H1 (cell line): ENCODE measurements at regions not wholly inside any gene's neighbourhood (a gene's known extent, or its start where the extent isn't known, plus 50 kb on each side); places are given as distances from the start of the nearest gene placed in this dataset.

Experiments
- CTCF ChIA-PET: fragments of 300-600 bp; sonication (Branson Sonifier 250); formaldehyde crosslinking; loops from one replicate; lab custom pipeline; 2021; ENCODE audit not compliant: partially characterized antibody; lab: Charles Lee
- POLR2A ChIA-PET: fragments of 300-600 bp; sonication (Branson Sonifier 250); formaldehyde crosslinking; loops from one replicate; lab custom pipeline; 2021; ENCODE audit warnings: inconsistent platforms; ENCODE audit not compliant: partially characterized antibody; lab: Charles Lee
- DNase-seq, 2 experiments: peaks; one replicate each; pipeline versions ENCODE4 v3.0.0 to v3.0.0-alpha.2; 2010 to 2022; ENCODE audit warnings: low spot score in 2 of 2, low read depth in 1 of 2, mixed read lengths in 1 of 2
- FAIRE-seq: peaks from 2 replicates; lab custom pipeline; 2011; peaks lifted over from hg19 to GRCh38; lab: Jason Lieb, UNC
- H2AFZ ChIP-seq: 2 replicates; pipeline ENCODE4 v1.8.1; 2012; ENCODE audit warnings: low read length, inconsistent platforms
- H2AK5ac ChIP-seq: 2 replicates; pipeline ENCODE4 v1.6.1; 2013; ENCODE audit warnings: low read depth, low read length
- H2BK120ac ChIP-seq: replicated peaks from 2 replicates; pipeline ENCODE3; 2013; ENCODE audit warnings: low read depth, low read length, inconsistent platforms
- H2BK12ac ChIP-seq: 2 replicates; pipeline ENCODE4 v1.6.1; 2013; ENCODE audit warnings: low read depth, low read length
- H2BK15ac ChIP-seq: 2 replicates; pipeline ENCODE4 v1.6.1; 2013; ENCODE audit warnings: low read length
- H2BK20ac ChIP-seq: 2 replicates; pipeline ENCODE4 v1.6.1; 2013; ENCODE audit warnings: low read length
- H2BK5ac ChIP-seq: 2 replicates; pipeline ENCODE4 v1.6.1; 2013; ENCODE audit warnings: low read depth, low read length
- H3K14ac ChIP-seq: 2 replicates; pipeline ENCODE4 v1.6.1; 2013; ENCODE audit warnings: inconsistent platforms; ENCODE audit not compliant: insufficient read length
- H3K18ac ChIP-seq: 2 replicates; pipeline ENCODE4 v1.6.1; 2013; ENCODE audit warnings: low read length; ENCODE audit errors: extremely low read depth
- H3K23ac ChIP-seq: 2 replicates; pipeline ENCODE4 v1.6.1; 2013; ENCODE audit warnings: inconsistent platforms; ENCODE audit not compliant: insufficient read length
- H3K23me2 ChIP-seq: 2 replicates; pipeline ENCODE4 v1.6.1; 2013; ENCODE audit warnings: low read depth, low read length
- H3K27ac ChIP-seq: 2 replicates; pipeline ENCODE4 v1.6.1; 2011; ENCODE audit warnings: low read depth, low read length, inconsistent platforms
- H3K27me3 ChIP-seq, 4 experiments: replicated peaks in 1 of 4; 1 replicate in 1 of 4; 2 replicates in 3 of 4; pipeline versions ENCODE4 v1.6.1 to v1.8.1; 2011 to 2013; ENCODE audit warnings: low read length in 3 of 4, mild to moderate bottlenecking in 3 of 4, inconsistent platforms in 2 of 4, mixed read lengths in 2 of 4, moderate library complexity in 1 of 4; ENCODE audit not compliant: control insufficient read depth in 3 of 4, insufficient read depth in 3 of 4; ENCODE audit errors: extremely low read depth in 1 of 4
- H3K36me3 ChIP-seq, 4 experiments: 2 replicates each; pipeline versions ENCODE4 v1.6.1 to v1.8.1; 2011 to 2013; ENCODE audit warnings: mild to moderate bottlenecking in 4 of 4, low read length in 3 of 4, moderate library complexity in 2 of 4, control low read depth in 1 of 4, inconsistent platforms in 1 of 4; ENCODE audit not compliant: insufficient read depth in 4 of 4, control insufficient read depth in 2 of 4
- H3K4ac ChIP-seq: replicated peaks from 2 replicates; pipeline ENCODE3; 2013; ENCODE audit warnings: low read length, low read depth, mixed read lengths, inconsistent platforms; ENCODE audit not compliant: insufficient read length
- H3K4me1 ChIP-seq, 4 experiments: replicated peaks in 1 of 4; 1 replicate in 1 of 4; 2 replicates in 3 of 4; pipeline versions ENCODE4 v1.6.1 to v1.8.1; 2011 to 2013; ENCODE audit warnings: low read length in 3 of 4, inconsistent platforms in 2 of 4, mixed read lengths in 1 of 4; ENCODE audit not compliant: insufficient read depth in 4 of 4, control insufficient read depth in 3 of 4
- H3K4me2 ChIP-seq, 2 experiments: 2 replicates each; pipeline versions ENCODE4 v1.6.1 to v1.8.1; 2011 to 2013; ENCODE audit warnings: low read depth in 2 of 2, low read length in 2 of 2, control low read depth in 1 of 2, inconsistent platforms in 1 of 2, mild to moderate bottlenecking in 1 of 2; ENCODE audit not compliant: insufficient read depth in 1 of 2
- H3K4me3 ChIP-seq, 4 experiments: fragments of 200-600, 300-600 bp in 1 of 4; sonication (generic), shearing (Covaris generic), sonication (Bioruptor Twin) in 1 of 4; 2 replicates each; pipeline versions ENCODE4 v1.5.1 to v1.8.1; 2011 to 2016; ENCODE audit warnings: low read length in 4 of 4, low read depth in 3 of 4, control low read depth in 2 of 4, inconsistent platforms in 2 of 4, mild to moderate bottlenecking in 2 of 4, mixed read lengths in 1 of 4, moderate library complexity in 1 of 4; ENCODE audit not compliant: insufficient read depth in 2 of 4; ENCODE audit errors: extremely low read depth in 1 of 4
- H3K56ac ChIP-seq: replicated peaks from 2 replicates; pipeline ENCODE3; 2013; ENCODE audit warnings: low read depth, mild to moderate bottlenecking, mixed read lengths, low read length, inconsistent platforms; ENCODE audit not compliant: insufficient read length
- H3K79me1 ChIP-seq: 2 replicates; pipeline ENCODE4 v1.6.1; 2013; ENCODE audit warnings: low read depth, low read length, control low read depth
- H3K79me2 ChIP-seq, 2 experiments: 2 replicates each; pipeline versions ENCODE4 v1.6.1 to v1.8.1; 2012 to 2013; ENCODE audit warnings: low read length in 2 of 2, mild to moderate bottlenecking in 2 of 2, inconsistent platforms in 1 of 2; ENCODE audit not compliant: insufficient read depth in 2 of 2, control insufficient read depth in 1 of 2
- H3K9ac ChIP-seq, 4 experiments: replicated peaks in 1 of 4; 1 replicate in 1 of 4; 2 replicates in 3 of 4; pipeline versions ENCODE4 v1.6.1 to v1.8.1; 2011 to 2013; ENCODE audit warnings: low read depth in 3 of 4, low read length in 3 of 4, control low read depth in 2 of 4, mild to moderate bottlenecking in 2 of 4, moderate library complexity in 2 of 4, inconsistent platforms in 1 of 4; ENCODE audit errors: extremely low read depth in 1 of 4
- H3K9me3 ChIP-seq, 2 experiments: 2 replicates each; pipeline versions ENCODE4 v1.6.1 to v1.8.1; 2012 to 2013; ENCODE audit warnings: mild to moderate bottlenecking in 2 of 2, moderate library complexity in 2 of 2, control low read depth in 1 of 2, inconsistent platforms in 1 of 2, low read depth in 1 of 2, low read length in 1 of 2, mixed read lengths in 1 of 2; ENCODE audit not compliant: insufficient read depth in 2 of 2
- H4K20me1 ChIP-seq, 2 experiments: replicated peaks in 1 of 2; 2 replicates each; pipeline versions ENCODE3 to v1.8.1; 2011 to 2013; ENCODE audit warnings: inconsistent platforms in 2 of 2, low read length in 2 of 2, mild to moderate bottlenecking in 1 of 2; ENCODE audit not compliant: insufficient read depth in 2 of 2, control insufficient read depth in 1 of 2
- H4K5ac ChIP-seq: 2 replicates; pipeline ENCODE4 v1.6.1; 2013; ENCODE audit warnings: low read length, low read depth, mixed read lengths, inconsistent platforms; ENCODE audit not compliant: insufficient read length
- H4K8ac ChIP-seq: 2 replicates; pipeline ENCODE4 v1.8.0; 2013; ENCODE audit warnings: mild to moderate bottlenecking, moderate library complexity, low read length, inconsistent platforms; ENCODE audit not compliant: insufficient read depth; ENCODE audit errors: extremely low read depth
- H4K91ac ChIP-seq: replicated peaks from 2 replicates; pipeline ENCODE3; 2013; ENCODE audit warnings: low read length, mixed read lengths, inconsistent platforms; ENCODE audit not compliant: insufficient read length
- BCL11A ChIP-seq, 2 experiments: IDR thresholded peaks; one replicate each; pipeline ENCODE4 v1.6.1; 2011; ENCODE audit warnings: low read depth in 2 of 2, low read length in 2 of 2, mild to moderate bottlenecking in 2 of 2
- CTCF ChIP-seq, 3 experiments: IDR thresholded peaks; 1 replicate in 2 of 3; 2 replicates in 1 of 3; pipeline versions ENCODE4 v1.5.1 to v1.6.1; 2011; ENCODE audit warnings: low read length in 3 of 3, mild to moderate bottlenecking in 3 of 3, inconsistent platforms in 2 of 3, low read depth in 1 of 3, moderate library complexity in 1 of 3; ENCODE audit not compliant: insufficient read depth in 1 of 3; ENCODE audit errors: control extremely low read depth in 1 of 3
- E2F6 ChIP-seq: IDR thresholded peaks from 2 replicates; pipeline ENCODE4 v1.6.1; 2012; ENCODE audit warnings: inconsistent platforms
- FOSL1 ChIP-seq: IDR thresholded peaks from 2 replicates; pipeline ENCODE4 v1.6.1; 2011; ENCODE audit warnings: mild to moderate bottlenecking, low read depth, low read length, moderate library complexity; ENCODE audit not compliant: insufficient read depth
- GABPA ChIP-seq: IDR thresholded peaks from 2 replicates; pipeline ENCODE4 v1.6.1; 2011; ENCODE audit warnings: mild to moderate bottlenecking, low read length, moderate library complexity, borderline replicate concordance; ENCODE audit not compliant: insufficient read depth
- JUN ChIP-seq: IDR thresholded peaks from 2 replicates; pipeline ENCODE4 v1.6.1; 2011; ENCODE audit warnings: low read depth, mild to moderate bottlenecking, improper control_type of control experiment, low read length
- KDM1A ChIP-seq: fragments of 200-600, 300-600 bp; sonication (generic); IDR thresholded peaks from 2 replicates; pipeline ENCODE4 v1.7.1; 2016; ENCODE audit warnings: mild to moderate bottlenecking, low read length, borderline replicate concordance
- KDM5A ChIP-seq: fragments of 200-600 bp; IDR thresholded peaks from 2 replicates; pipeline ENCODE4 v1.7.1; 2012; ENCODE audit warnings: mild to moderate bottlenecking, low read length, inconsistent platforms, mixed read lengths
- POLR2A ChIP-seq, 2 experiments: IDR thresholded peaks; 1 replicate in 1 of 2; 2 replicates in 1 of 2; pipeline ENCODE4 v1.6.1; 2011; ENCODE audit warnings: low read depth in 2 of 2, low read length in 2 of 2, mild to moderate bottlenecking in 2 of 2; ENCODE audit errors: control extremely low read depth in 1 of 2
- POU5F1 ChIP-seq: IDR thresholded peaks from 2 replicates; pipeline ENCODE4 v1.6.1; 2011; ENCODE audit warnings: low read depth, mild to moderate bottlenecking, low read length, moderate library complexity
- RXRA ChIP-seq: IDR thresholded peaks from 2 replicates; pipeline ENCODE4 v1.6.1; 2011; ENCODE audit warnings: low read depth, mild to moderate bottlenecking, low read length, moderate library complexity; ENCODE audit not compliant: insufficient read depth
- TBP ChIP-seq: IDR thresholded peaks from 2 replicates; pipeline ENCODE4 v1.6.1; 2011; ENCODE audit warnings: low read depth, low read length, improper control_type of control experiment
- WGBS, 2 experiments: shearing (Covaris generic) in 1 of 2; methylation state at CpG; one replicate each; pipeline versions ENCODE4 v1.1.6 to v1.1.7; 2013 to 2015; ENCODE audit warnings: low lambda C conversion rate in 2 of 2, mixed read lengths in 2 of 2, inconsistent platforms in 1 of 2, low coverage in 1 of 2, missing lambda C conversion rate in 1 of 2; ENCODE audit not compliant: insufficient replicate concordance in 2 of 2, insufficient coverage in 1 of 2, insufficient read length in 1 of 2; ENCODE audit errors: extremely low coverage in 1 of 2, missing lambda C conversion rate in 1 of 2; 5-methylcytosine and 5-hydroxymethylcytosine counted together

DNA sequence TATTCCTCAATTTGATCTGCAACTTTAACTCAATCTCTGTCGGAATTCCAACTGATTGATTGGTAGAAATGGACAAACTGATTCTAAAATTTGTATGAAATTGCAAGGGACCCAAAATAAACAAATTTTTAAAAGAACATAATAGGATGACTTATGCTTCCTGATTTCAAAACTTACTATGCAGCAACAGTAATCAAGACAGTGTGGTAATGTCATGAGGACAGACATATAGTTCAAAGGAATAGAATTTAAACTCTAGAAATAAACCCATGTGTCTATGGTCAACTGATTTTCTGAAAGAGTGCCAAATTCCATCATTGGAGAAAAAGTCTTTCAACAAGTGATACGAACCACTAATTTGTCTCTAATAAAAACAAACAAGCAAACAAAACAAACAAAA is 1320.1 kb upstream of the GJE1 start:
- Histone ChIP-seq H3K9me3 (no peaks in the 10 kb centered on the region), H3K23ac (no peak overlapping the region), H3K4ac (no peak overlapping the region), H2AK5ac (no peak overlapping the region), H2AFZ (no peak overlapping the region), H4K91ac (no peak overlapping the region), H3K27me3 (no peaks in the 10 kb centered on the region), H2BK15ac (no peak overlapping the region), H3K4me3 (no peak overlapping the region), H3K36me3 (no peaks in the 10 kb centered on the region), H3K18ac (no peak overlapping the region), H3K79me1 (no peaks in the 10 kb centered on the region), H3K56ac (no peak overlapping the region), H3K9ac (no peak overlapping the region), H2BK12ac (no peak overlapping the region), H3K4me2 (no peak overlapping the region), H3K79me2 (no peaks in the 10 kb centered on the region), H4K20me1 (no peaks in the 10 kb centered on the region), H3K4me1 (no peaks in the 10 kb centered on the region), H2BK5ac (no peak overlapping the region), H2BK20ac (no peak overlapping the region), H2BK120ac (no peak overlapping the region), H3K14ac (no peak overlapping the region), H4K8ac (no peak overlapping the region), H3K27ac (no peak overlapping the region), H3K23me2 (no peaks in the 10 kb centered on the region), H4K5ac (no peak overlapping the region)
- WGBS, 2 experiments: 90% methylated on average over 2 of the region's 2 CpGs; no CpG with 5 or more reads in 1 of the 2 experiments
- ChIA-PET CTCF (no interaction called here), POLR2A (no interaction called here)
- DNase-seq (no peak), FAIRE-seq (no peak)
- TF ChIP-seq KDM5A (no peak), CTCF (IDR thresholded peaks at IDR 0.05; ENCODE audit: control extremely low read depth in 1 of 3, insufficient read depth in 1 of 3, low read depth in 1 of 3, low read length in 3 of 3) (no peak), POLR2A (IDR thresholded peaks at IDR 0.05; ENCODE audit: control extremely low read depth in 1 of 2, low read depth in 2 of 2, low read length in 2 of 2) (no peak), RXRA (no peak), KDM1A (no peak), JUN (no peak), POU5F1 (no peak), BCL11A (IDR thresholded peaks at IDR 0.05; ENCODE audit: low read depth in 2 of 2, low read length in 2 of 2) (no peak), FOSL1 (no peak), GABPA (no peak), E2F6 (no peak), TBP (no peak)
